GM06990 (cell line): ENCODE measurements at regions not wholly inside any gene's neighbourhood (a gene's known extent, or its start where the extent isn't known, plus 50 kb on each side); places are given as distances from the start of the nearest gene placed in this dataset.

Experiments used
- DNase-seq: peaks from one replicate; pipeline ENCODE4 v3.0.0-alpha.2; 2011; ENCODE audit not compliant: insufficient read length; ENCODE audit errors: extremely low read depth
- H3K27me3 ChIP-seq: replicated peaks from 2 replicates; pipeline ENCODE4 v1.6.0; 2011; ENCODE audit warnings: low read length; ENCODE audit not compliant: control insufficient read depth, insufficient read depth
- H3K36me3 ChIP-seq: 2 replicates; pipeline ENCODE4 v1.5.1; 2011; ENCODE audit warnings: low read length; ENCODE audit not compliant: control insufficient read depth, insufficient read depth
- H3K4me3 ChIP-seq: replicated peaks from 2 replicates; pipeline ENCODE4 v1.5.1; 2011; ENCODE audit warnings: low read depth, mild to moderate bottlenecking, control low read depth, low read length
- TF ChIP-seq, protein P1 (sequence below): IDR thresholded peaks from 2 replicates; pipeline ENCODE4 v1.5.1; 2011; ENCODE audit warnings: low read length, control low read depth, mild to moderate bottlenecking, inconsistent platforms; ENCODE audit not compliant: insufficient read depth, poor library complexity, severe bottlenecking

DNA sequence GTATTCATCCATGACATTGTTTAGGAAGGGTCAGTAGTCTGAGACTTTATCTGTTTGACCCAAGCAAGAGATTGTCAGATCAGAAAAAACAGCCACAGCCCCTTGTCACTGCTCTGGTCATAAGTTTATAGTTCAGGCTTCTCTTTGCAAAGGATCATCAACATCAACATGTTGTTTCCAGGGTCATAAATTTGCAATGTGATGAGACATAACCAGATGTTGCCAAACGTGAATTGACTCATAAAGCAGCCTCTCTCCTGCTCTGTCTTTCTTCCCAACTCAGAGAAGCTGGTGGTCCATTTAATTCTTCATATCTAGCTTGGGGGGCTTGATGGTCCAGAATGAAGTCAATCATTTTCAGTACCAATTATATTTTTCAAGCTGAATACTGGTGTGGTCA, 507.2 kb upstream of the PBX1 start:
- DNase-seq = no peak
- TF ChIP-seq, protein P1, sequence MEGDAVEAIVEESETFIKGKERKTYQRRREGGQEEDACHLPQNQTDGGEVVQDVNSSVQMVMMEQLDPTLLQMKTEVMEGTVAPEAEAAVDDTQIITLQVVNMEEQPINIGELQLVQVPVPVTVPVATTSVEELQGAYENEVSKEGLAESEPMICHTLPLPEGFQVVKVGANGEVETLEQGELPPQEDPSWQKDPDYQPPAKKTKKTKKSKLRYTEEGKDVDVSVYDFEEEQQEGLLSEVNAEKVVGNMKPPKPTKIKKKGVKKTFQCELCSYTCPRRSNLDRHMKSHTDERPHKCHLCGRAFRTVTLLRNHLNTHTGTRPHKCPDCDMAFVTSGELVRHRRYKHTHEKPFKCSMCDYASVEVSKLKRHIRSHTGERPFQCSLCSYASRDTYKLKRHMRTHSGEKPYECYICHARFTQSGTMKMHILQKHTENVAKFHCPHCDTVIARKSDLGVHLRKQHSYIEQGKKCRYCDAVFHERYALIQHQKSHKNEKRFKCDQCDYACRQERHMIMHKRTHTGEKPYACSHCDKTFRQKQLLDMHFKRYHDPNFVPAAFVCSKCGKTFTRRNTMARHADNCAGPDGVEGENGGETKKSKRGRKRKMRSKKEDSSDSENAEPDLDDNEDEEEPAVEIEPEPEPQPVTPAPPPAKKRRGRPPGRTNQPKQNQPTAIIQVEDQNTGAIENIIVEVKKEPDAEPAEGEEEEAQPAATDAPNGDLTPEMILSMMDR = no peak
- Histone ChIP-seq H3K4me3 (no peak overlapping the region), H3K27me3 (no peaks in the 10 kb centered on the region), H3K36me3 (no peaks in the 10 kb centered on the region)

DNA sequence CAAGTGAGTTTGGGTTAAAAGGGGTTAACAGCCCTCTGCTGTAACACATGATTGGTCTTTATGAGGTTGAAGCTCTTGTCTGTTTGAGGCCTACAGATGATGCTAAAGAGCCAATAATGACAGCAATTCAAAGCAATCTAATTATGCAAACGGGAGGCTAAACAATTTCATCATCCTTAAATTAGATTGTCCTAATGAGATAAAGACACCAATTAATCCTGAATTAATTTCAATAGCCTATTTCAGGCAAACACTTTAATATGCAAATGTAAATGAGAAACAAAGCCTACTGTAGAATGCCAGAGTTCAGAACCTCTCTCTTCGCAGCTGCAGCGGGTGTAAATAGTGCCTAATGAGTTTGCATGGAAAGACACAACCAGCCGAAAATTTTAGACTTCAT, 504.7 kb upstream of the PBX1 start:
- Histone ChIP-seq H3K36me3 (no peaks in the 10 kb centered on the region), H3K4me3 (no peak overlapping the region), H3K27me3 (no peaks in the 10 kb centered on the region)
- TF ChIP-seq, protein P1 = no peak
- DNase-seq = no peak

DNA sequence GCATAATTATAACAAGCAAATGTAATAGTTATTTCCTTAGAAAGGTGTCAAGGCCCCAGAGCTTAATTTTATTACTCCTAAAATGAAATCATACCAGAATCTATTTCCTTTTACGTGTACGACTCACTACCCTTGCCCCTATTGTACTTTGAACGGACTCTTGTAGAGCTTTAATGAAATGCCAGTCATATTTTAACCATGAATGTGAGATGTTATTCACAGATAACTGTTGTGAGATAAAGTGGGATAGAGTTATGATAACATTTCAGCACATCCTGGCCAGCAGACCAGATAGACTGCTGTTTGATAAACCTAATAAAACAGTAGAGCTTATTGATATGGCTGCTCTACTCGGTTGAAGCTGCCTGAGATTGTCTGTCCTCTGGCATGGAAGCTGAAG, 500.8 kb upstream of the PBX1 start:
- Histone ChIP-seq H3K36me3 (no peaks in the 10 kb centered on the region), H3K27me3 (no peaks in the 10 kb centered on the region), H3K4me3 (no peak overlapping the region)
- no peak for DNase-seq
- TF ChIP-seq, protein P1 = no peak

DNA sequence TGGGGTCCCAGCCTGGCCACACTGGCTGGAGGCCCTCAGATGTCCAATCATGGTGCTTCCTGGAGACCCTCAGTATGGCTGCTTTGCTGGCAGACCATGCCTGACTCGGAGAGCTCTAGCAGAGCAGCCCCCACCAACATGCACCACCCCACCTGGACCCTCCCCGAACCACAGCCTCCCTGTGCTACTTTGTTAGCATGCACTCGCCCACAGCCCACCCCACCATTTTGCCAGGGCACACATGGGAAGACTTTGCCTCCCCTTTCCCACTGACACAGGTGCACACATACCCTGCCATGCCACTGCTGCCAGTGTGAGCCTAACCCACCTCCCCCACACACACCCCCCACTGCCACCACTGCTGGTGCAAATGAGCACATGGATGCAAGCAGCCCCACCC, 497.5 kb upstream of the PBX1 start:
- Histone ChIP-seq H3K36me3 (no peaks in the 10 kb centered on the region), H3K4me3 (no peak overlapping the region), H3K27me3 (no peaks in the 10 kb centered on the region)
- TF ChIP-seq, protein P1 = no peak
- DNase-seq = no peak

DNA sequence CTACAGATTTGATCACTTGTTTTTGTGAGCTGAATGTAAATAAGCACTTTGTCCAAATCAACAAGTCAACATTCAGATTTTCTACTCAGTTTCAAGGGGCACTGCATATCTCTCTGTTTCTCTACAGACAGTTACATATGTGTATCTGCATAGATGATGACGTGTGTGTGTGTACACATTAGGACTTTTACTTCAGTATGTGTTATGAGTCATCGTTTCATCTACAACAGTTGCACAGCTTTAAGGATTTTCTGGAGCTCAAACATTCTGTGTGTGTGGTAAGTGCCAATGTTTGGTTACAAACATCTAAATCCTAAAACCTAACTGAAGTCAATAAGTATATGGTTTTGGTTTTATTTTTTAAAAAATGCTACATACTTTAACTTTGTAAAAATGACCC, 494.5 kb upstream of the PBX1 start:
- no peaks in the 10 kb centered on the region for H3K36me3 ChIP-seq
- TF ChIP-seq, protein P1 = no peak
- DNase-seq = no peak
- H3K4me3 ChIP-seq = no peak overlapping the region
- H3K27me3 ChIP-seq = no peaks in the 10 kb centered on the region

DNA sequence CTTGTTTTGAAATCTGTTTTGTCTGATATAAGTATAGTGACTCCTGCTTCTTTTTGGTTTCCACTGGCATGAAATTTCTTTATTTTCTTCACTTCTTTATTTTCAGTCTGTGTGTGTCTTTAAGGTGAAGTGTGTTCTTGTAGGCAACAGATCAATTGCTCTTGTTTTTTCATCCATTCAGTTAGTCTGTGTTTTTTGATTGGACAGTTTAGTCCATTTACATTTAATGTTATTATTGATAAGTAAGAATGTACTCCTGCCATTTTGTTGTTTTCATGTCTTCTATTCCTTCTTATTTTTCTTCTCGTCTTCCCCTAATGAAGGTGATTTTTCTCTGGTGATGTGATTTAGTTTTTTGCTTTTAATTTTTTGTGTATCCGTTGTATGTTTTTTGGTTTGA, 487.7 kb upstream of the PBX1 start:
- Histone ChIP-seq H3K27me3 (no peaks in the 10 kb centered on the region), H3K36me3 (no peaks in the 10 kb centered on the region), H3K4me3 (no peak overlapping the region)
- DNase-seq = no peak
- TF ChIP-seq, protein P1 = no peak
